ENCODE measurements at regions not wholly inside any gene's neighbourhood (a gene's known extent, or its start where the extent isn't known, plus 50 kb on each side); places are given as distances from the start of the nearest gene placed in this dataset.
A peak's percentile ranks its signal among the peaks of the same experiment; 100 is the strongest.

- TF ChIP-seq ZNF707 (tag by site-specific recombination; IDR thresholded peaks at IDR 0.05) (no peak), ZNF658 (tag by site-specific recombination; IDR thresholded peaks at IDR 0.05) (no peak), ZNF529 (tag by site-specific recombination; IDR thresholded peaks at IDR 0.05; ENCODE audit: insufficient replicate concordance) (no peak), ZNF571 (tag by site-specific recombination; IDR thresholded peaks at IDR 0.05) (no peak), ZFP37 (tag by site-specific recombination; IDR thresholded peaks at IDR 0.05) (no peak), ZNF777 (tag by site-specific recombination; IDR thresholded peaks at IDR 0.05; ENCODE audit: borderline replicate concordance) (no peak), MYNN (tag by site-specific recombination; IDR thresholded peaks at IDR 0.05; ENCODE audit: borderline replicate concordance) (no peak), ZNF692 (tag by site-specific recombination; IDR thresholded peaks at IDR 0.05) (no peak), ZBTB48 (tag by site-specific recombination; IDR thresholded peaks at IDR 0.05) (no peak)
- ChIA-PET POLR2A (no interaction called here), CTCF (interaction anchor here (0.7 kb wide), 1 partner anchor 871 kb away, joined by 3 read pairs; no protein-coding TSS in a partner anchor)
- Histone ChIP-seq H3K27ac (ENCODE audit: extremely low read depth, low read depth, low read length) (no peak overlapping the region), H3K36me3 (ENCODE audit: control insufficient read depth in 2 of 2, insufficient read depth in 1 of 2, low read length in 2 of 2) (no peaks in the 10 kb centered on the region), H3K4me3 (ENCODE audit: low read depth, low read length) (no peak overlapping the region), H3K4me1 (ENCODE audit: control insufficient read depth, insufficient read depth, low read length) (no peaks in the 10 kb centered on the region), H3K9me3 (ENCODE audit: control insufficient read depth, insufficient read depth, low read depth, low read length) (no peaks in the 10 kb centered on the region)
Measured at GRCh38 chr13:73616861-73617260, 517.3 kb downstream of the KLF12 start.

DNA sequence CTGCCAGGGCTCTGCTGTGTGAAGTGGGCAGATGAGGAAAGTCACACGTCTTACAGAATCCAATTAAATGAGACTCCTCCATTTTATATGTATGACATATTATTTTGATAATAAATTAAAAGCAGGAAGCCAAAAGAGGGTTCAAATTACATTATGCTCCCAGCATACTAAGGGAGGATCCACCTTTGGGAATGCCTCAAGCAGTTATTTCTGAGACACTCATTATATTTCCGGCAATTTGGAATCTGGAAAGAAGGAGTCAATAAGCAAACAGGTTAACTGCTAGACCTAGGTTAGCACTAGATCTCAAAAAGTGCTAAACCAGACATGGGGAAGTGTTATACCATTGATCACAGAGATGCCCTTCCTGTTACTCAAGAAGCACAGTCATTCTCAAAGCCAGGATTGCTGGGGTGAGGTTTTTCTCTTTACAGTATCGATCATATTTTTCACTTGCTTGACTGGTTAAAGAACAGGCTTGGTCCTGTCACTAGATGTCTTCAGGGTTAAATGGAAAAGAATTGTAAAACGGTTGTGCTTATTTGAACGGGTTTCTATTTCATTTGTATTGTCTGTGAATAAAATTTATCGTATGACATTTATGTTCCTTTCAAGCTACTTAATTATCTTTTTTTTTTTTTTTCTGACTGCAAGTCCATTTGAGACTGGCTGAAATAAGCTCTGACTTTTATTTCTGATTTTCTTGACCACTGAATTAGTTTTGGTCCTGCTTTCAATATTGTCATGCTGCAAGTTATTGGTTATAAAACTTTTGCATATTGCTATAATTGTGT is 523.2 kb downstream of the KLF12 start:
- Histone ChIP-seq H3K27ac (ENCODE audit: extremely low read depth, low read depth, low read length) (no peak overlapping the region), H3K4me3 (ENCODE audit: low read depth, low read length) (no peak overlapping the region), H3K9me3 (ENCODE audit: control insufficient read depth, insufficient read depth, low read depth, low read length) (no peaks in the 10 kb centered on the region), H3K36me3 (ENCODE audit: control insufficient read depth in 2 of 2, insufficient read depth in 1 of 2, low read length in 2 of 2) (no peaks in the 10 kb centered on the region), H3K4me1 (ENCODE audit: control insufficient read depth, insufficient read depth, low read length) (no peaks in the 10 kb centered on the region)
- ChIA-PET CTCF (interaction anchor here (0.7 kb wide), 1 partner anchor 167 kb away, joined by 3 read pairs; no protein-coding TSS in a partner anchor), POLR2A (no interaction called here)
- TF ChIP-seq WT1 (tag by site-specific recombination; IDR thresholded peaks at IDR 0.05): peak; percentile 68
- TF ChIP-seq, protein P1, sequence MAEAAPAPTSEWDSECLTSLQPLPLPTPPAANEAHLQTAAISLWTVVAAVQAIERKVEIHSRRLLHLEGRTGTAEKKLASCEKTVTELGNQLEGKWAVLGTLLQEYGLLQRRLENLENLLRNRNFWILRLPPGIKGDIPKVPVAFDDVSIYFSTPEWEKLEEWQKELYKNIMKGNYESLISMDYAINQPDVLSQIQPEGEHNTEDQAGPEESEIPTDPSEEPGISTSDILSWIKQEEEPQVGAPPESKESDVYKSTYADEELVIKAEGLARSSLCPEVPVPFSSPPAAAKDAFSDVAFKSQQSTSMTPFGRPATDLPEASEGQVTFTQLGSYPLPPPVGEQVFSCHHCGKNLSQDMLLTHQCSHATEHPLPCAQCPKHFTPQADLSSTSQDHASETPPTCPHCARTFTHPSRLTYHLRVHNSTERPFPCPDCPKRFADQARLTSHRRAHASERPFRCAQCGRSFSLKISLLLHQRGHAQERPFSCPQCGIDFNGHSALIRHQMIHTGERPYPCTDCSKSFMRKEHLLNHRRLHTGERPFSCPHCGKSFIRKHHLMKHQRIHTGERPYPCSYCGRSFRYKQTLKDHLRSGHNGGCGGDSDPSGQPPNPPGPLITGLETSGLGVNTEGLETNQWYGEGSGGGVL (tag by site-specific recombination; IDR thresholded peaks at IDR 0.05): no peak

DNA sequence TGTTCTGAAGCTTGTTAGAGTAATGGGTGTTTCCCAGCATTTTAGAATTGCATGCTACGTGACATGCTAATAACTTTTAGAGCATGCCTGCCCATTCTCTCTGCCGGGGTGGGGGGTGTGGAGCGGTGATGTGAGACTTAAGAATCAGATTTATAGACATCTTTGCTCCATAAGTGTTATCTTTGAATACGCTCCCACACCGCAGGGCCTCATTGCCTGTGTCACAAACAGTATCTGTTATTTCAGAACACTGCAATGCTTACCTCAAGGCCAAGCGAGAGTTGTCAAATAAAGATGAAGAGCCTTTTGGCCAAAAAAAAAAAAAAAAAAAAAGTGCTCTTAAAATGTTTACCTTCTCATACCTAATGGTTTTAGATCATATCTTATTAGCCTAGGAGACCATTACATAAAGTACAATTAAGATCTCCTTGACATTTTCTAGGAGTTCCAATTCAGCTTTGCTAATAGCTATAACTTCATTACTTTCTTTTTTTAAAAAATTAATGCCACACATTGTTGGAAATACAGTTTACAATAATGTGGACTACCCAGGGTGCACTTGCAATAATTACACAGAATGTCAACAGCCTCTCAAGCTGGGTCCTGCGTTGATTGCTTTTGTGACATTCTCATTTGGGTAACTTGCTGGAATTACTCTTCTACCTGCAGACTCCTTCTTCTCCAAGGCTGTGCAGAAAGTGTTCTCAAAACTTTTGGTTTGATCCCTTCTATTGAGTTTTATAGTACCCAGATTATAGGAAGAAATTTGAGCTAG is 525.3 kb downstream of the KLF12 start:
- CTCF ChIA-PET: no interaction called here
- Histone ChIP-seq H3K9me3 (ENCODE audit: control insufficient read depth, insufficient read depth, low read depth, low read length) (no peaks in the 10 kb centered on the region), H3K4me3 (ENCODE audit: low read depth, low read length) (no peak overlapping the region), H3K4me1 (ENCODE audit: control insufficient read depth, insufficient read depth, low read length) (no peaks in the 10 kb centered on the region), H3K27ac (ENCODE audit: extremely low read depth, low read depth, low read length) (no peak overlapping the region), H3K36me3 (ENCODE audit: control insufficient read depth in 2 of 2, insufficient read depth in 1 of 2, low read length in 2 of 2) (no peaks in the 10 kb centered on the region)
- POLR2A ChIA-PET: no interaction called here
- TF ChIP-seq ZSCAN16 (tag by site-specific recombination; IDR thresholded peaks at IDR 0.05) (no peak), SETDB1 (IDR thresholded peaks at IDR 0.05; ENCODE audit: insufficient read length, low read length) (no peak), ZBTB17 (tag by site-specific recombination; IDR thresholded peaks at IDR 0.05) (no peak; the same call in 1 of the 2 replicates), WT1 (tag by site-specific recombination; IDR thresholded peaks at IDR 0.05) (peak; percentile 87), ZNF280C (tag by site-specific recombination; IDR thresholded peaks at IDR 0.05) (no peak), ZNF184 (tag by site-specific recombination; IDR thresholded peaks at IDR 0.05) (no peak), ZNF121 (tag by site-specific recombination; IDR thresholded peaks at IDR 0.05) (no peak), IKZF3 (tag by site-specific recombination; IDR thresholded peaks at IDR 0.05) (no peak; the same call in 1 of the 2 replicates)

All from HEK293 (cell line).